Osteocyte (in vitro differentiated cells): ENCODE measurements at regions not wholly inside any gene's neighbourhood (a gene's known extent, or its start where the extent isn't known, plus 50 kb on each side); places are given as distances from the start of the nearest gene placed in this dataset.

Experiments used
- DNase-seq: peaks from one replicate; pipeline ENCODE4 v3.0.0; 2021; ENCODE audit warnings: mixed read lengths; ENCODE audit not compliant: unreplicated experiment; ENCODE audit errors: extremely low spot score
- H3K27ac Mint-ChIP-seq: one replicate; pipeline ENCODE4 v1.8.0; 2021; ENCODE audit warnings: mild to moderate bottlenecking, mixed read lengths; ENCODE audit not compliant: unreplicated experiment
- H3K27me3 Mint-ChIP-seq: one replicate; pipeline ENCODE4 v1.8.0; 2021; ENCODE audit warnings: mixed read lengths; ENCODE audit not compliant: unreplicated experiment
- H3K36me3 Mint-ChIP-seq: one replicate; pipeline ENCODE4 v1.8.0; 2021; ENCODE audit warnings: mixed read lengths; ENCODE audit not compliant: unreplicated experiment
- H3K4me1 Mint-ChIP-seq: one replicate; pipeline ENCODE4 v1.8.0; 2021; ENCODE audit warnings: mixed read lengths; ENCODE audit not compliant: unreplicated experiment
- H3K4me3 Mint-ChIP-seq: one replicate; pipeline ENCODE4 v1.8.0; 2021; ENCODE audit warnings: mild to moderate bottlenecking, moderate library complexity, mixed read lengths; ENCODE audit not compliant: unreplicated experiment
- H3K9me3 Mint-ChIP-seq: one replicate; pipeline ENCODE4 v1.8.0; 2021; ENCODE audit warnings: mixed read lengths; ENCODE audit not compliant: unreplicated experiment
- CTCF ChIP-seq: fragments of 200-600 bp; sonication (generic); IDR thresholded peaks from 2 replicates; pipeline ENCODE4 v1.5.0; 2021; ENCODE audit warnings: antibody characterized with exemption, mild to moderate bottlenecking, moderate library complexity

DNA sequence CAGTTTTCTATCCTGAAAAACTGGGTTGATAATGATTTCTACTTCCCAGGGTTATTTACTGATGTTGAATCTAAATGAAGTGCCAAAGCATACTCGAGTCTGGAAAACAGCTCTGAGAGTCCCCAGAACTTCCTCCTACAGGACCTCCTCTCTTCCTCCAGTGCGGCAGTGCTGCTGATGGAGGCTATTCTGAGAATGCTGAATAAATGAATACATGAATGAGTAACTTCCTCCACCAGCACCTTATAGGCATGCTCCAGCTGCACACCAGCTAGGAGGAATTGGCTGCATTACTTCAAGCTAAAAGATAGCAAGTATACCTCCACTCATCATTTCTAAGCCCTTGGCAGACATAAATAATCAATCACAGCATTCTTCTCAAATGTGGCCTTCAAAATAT lies 448.8 kb upstream of the CCDC196 start:
- Mint-ChIP-seq H3K9me3 (peaks cover 27% of the 10 kb centered on the region), H3K27me3 (no peaks in the 10 kb centered on the region), H3K36me3 (no peaks in the 10 kb centered on the region), H3K4me1 (no peaks in the 10 kb centered on the region), H3K27ac (no peak overlapping the region), H3K4me3 (no peak overlapping the region)
- TF ChIP-seq CTCF: no peak
- no peak for DNase-seq

DNA sequence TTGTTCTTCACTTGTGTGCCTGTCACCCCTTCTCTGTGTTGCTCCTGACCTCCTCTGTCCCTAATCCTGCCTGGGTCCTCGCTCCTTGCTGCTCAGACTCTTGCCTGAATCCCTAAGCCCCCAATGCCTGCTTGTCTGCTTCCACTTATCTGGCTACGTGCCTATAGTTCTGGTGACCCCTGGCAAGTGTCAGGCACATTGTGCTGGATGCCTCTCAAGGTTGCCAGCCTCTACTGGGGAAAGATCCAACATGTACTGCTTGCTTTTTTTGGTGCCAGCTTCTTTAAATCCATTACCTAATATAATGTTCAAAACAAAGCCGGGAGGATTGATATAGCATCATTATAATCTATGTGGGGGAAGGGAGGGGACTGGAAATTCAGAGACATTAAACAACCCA lies 448.0 kb upstream of the CCDC196 start:
- H3K9me3 Mint-ChIP-seq: peaks cover 19% of the 10 kb centered on the region
- no peak for DNase-seq
- no peaks in the 10 kb centered on the region for H3K4me1 Mint-ChIP-seq
- H3K4me3 Mint-ChIP-seq: no peak overlapping the region
- H3K27me3 Mint-ChIP-seq: no peaks in the 10 kb centered on the region
- TF ChIP-seq CTCF: no peak
- no peaks in the 10 kb centered on the region for H3K36me3 Mint-ChIP-seq
- no peak overlapping the region for H3K27ac Mint-ChIP-seq

- Mint-ChIP-seq H3K27ac (no peak overlapping the region), H3K9me3 (peaks cover 16% of the 10 kb centered on the region), H3K4me1 (no peaks in the 10 kb centered on the region), H3K36me3 (no peaks in the 10 kb centered on the region), H3K27me3 (no peaks in the 10 kb centered on the region), H3K4me3 (no peak overlapping the region)
- DNase-seq: no peak
- no peak for TF ChIP-seq CTCF
Observed at GRCh38 chr14:66038618-66039017, 447.6 kb upstream of the CCDC196 start.

DNA sequence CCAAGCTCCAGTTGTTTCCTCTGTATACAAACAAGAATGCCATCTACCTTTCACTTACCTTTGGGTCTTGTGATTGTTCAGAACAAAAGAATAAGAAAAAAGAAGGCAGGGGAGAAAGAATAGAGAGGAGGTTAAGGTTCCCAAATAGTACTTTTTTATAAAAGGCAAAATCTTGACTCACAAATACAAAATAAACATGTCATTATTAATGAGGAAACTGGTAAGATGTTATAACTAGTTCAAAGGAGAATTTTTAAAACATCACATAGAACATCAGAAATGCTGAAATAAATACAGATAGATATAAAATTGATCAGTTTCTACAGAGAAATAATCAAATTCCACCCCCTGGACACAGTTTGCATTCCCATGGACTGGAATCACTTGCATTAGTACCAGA lies 446.7 kb upstream of the CCDC196 start:
- Mint-ChIP-seq H3K36me3 (no peaks in the 10 kb centered on the region), H3K4me1 (no peaks in the 10 kb centered on the region), H3K27ac (no peak overlapping the region), H3K27me3 (no peaks in the 10 kb centered on the region), H3K4me3 (no peak overlapping the region), H3K9me3 (peaks cover 16% of the 10 kb centered on the region)
- DNase-seq: no peak
- no peak for TF ChIP-seq CTCF

DNA sequence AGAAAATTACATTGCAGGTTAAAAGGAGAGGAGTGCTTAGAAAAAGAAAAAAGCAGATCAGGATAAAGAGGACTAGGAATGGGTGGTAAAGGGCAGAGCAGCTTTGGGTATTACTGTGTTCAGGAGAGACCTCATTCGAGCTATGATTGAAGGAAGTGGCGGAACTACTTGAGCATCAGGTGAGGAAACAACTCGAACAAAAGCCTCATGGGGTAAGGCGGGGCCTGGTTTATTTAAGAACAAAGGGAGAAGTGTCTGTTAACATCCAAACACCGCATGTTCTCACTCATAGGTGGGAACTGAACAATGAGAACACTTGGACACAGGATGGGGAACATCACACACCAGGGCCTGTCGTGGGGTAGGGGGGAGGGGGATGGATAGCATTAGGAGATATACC lies 444.6 kb upstream of the CCDC196 start:
- H3K4me1 Mint-ChIP-seq: no peaks in the 10 kb centered on the region
- TF ChIP-seq CTCF: no peak
- H3K9me3 Mint-ChIP-seq: peaks cover 2% of the 10 kb centered on the region
- no peaks in the 10 kb centered on the region for H3K27me3 Mint-ChIP-seq
- no peak overlapping the region for H3K4me3 Mint-ChIP-seq
- DNase-seq: no peak
- no peaks in the 10 kb centered on the region for H3K36me3 Mint-ChIP-seq
- H3K27ac Mint-ChIP-seq: no peak overlapping the region
